ENCODE measurements at regions not wholly inside any gene's neighbourhood (a gene's known extent, or its start where the extent isn't known, plus 50 kb on each side); places are given as distances from the start of the nearest gene placed in this dataset.

DNA sequence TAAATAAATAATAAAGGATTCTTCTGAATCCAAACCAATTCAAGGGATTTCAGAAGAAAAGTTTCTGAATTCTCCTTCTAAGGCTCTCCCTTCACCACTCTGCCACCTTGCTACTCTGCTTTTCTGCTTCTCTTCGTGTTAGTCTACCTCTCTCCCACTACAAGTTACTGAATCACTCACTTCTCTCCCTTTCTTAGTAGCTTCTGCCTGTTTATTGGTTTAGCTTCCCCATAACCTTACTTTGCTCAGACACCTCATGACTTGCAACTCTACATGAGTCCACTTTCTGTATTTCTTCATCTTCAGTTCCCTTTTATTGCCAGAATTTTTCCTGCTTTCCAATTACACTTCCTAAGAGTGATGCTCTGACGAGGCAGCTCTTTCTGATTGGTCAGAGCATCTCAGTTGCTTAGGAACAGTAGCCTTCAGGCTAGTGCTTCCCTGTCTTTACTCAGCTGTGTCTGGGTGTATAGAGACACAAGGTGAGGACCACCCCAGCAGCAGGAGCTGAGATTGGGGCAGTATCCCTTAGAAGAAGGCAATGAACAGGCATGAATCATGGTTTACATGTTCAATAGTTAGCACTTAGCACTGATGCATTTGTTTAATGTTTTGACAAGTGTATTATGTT lies 144.6 kb downstream of the SLC30A10 start:
- TF ChIP-seq, protein P1, sequence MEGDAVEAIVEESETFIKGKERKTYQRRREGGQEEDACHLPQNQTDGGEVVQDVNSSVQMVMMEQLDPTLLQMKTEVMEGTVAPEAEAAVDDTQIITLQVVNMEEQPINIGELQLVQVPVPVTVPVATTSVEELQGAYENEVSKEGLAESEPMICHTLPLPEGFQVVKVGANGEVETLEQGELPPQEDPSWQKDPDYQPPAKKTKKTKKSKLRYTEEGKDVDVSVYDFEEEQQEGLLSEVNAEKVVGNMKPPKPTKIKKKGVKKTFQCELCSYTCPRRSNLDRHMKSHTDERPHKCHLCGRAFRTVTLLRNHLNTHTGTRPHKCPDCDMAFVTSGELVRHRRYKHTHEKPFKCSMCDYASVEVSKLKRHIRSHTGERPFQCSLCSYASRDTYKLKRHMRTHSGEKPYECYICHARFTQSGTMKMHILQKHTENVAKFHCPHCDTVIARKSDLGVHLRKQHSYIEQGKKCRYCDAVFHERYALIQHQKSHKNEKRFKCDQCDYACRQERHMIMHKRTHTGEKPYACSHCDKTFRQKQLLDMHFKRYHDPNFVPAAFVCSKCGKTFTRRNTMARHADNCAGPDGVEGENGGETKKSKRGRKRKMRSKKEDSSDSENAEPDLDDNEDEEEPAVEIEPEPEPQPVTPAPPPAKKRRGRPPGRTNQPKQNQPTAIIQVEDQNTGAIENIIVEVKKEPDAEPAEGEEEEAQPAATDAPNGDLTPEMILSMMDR (IDR thresholded peaks at IDR 0.05 in 4 of 5, conservative IDR thresholded peaks at IDR 0.05 in 1 of 5): no peak
- TF ChIP-seq POLR2A (IDR thresholded peaks at IDR 0.05): no peak
